Peyer's patch (tissue), 4 donors: ENCODE measurements at regions not wholly inside any gene's neighbourhood (a gene's known extent, or its start where the extent isn't known, plus 50 kb on each side); places are given as distances from the start of the nearest gene placed in this dataset.

Source experiments
- POLR2A ChIP-seq, 2 donors: fragments of 450-650 bp; IDR thresholded peaks; one replicate each; pipeline ENCODE4 v1.5.1; 2017; ENCODE audit warnings: antibody characterized with exemption in 2 of 2, mild to moderate bottlenecking in 2 of 2, moderate library complexity in 2 of 2
- TF ChIP-seq, protein P1 (sequence below), 6 experiments: fragments of 450-650 bp in 4 of 6; fragments of 200-600 bp in 2 of 6; sonication (generic) in 1 of 6; IDR thresholded peaks; one replicate each; pipeline ENCODE4 v1.5.1; 2017 to 2019; ENCODE audit warnings: antibody characterized with exemption in 6 of 6, mild to moderate bottlenecking in 3 of 6, moderate library complexity in 1 of 6

GRCh38 chr18:1571206-1571605 is 666.5 kb downstream of the ADCYAP1 start:
- TF ChIP-seq POLR2A (IDR thresholded peaks at IDR 0.05) = no peak
- TF ChIP-seq, protein P1, sequence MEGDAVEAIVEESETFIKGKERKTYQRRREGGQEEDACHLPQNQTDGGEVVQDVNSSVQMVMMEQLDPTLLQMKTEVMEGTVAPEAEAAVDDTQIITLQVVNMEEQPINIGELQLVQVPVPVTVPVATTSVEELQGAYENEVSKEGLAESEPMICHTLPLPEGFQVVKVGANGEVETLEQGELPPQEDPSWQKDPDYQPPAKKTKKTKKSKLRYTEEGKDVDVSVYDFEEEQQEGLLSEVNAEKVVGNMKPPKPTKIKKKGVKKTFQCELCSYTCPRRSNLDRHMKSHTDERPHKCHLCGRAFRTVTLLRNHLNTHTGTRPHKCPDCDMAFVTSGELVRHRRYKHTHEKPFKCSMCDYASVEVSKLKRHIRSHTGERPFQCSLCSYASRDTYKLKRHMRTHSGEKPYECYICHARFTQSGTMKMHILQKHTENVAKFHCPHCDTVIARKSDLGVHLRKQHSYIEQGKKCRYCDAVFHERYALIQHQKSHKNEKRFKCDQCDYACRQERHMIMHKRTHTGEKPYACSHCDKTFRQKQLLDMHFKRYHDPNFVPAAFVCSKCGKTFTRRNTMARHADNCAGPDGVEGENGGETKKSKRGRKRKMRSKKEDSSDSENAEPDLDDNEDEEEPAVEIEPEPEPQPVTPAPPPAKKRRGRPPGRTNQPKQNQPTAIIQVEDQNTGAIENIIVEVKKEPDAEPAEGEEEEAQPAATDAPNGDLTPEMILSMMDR (IDR thresholded peaks at IDR 0.05) = no peak
